ENCODE measurements at regions not wholly inside any gene's neighbourhood (a gene's known extent, or its start where the extent isn't known, plus 50 kb on each side); places are given as distances from the start of the nearest gene placed in this dataset.

- no CpG with 5 or more reads among the region's 2 CpGs for WGBS (ENCODE audit: insufficient coverage)
- Mint-ChIP-seq H3K27ac (no peak overlapping the region), H3K27me3 (no peaks in the 10 kb centered on the region), H3K4me1 (peaks cover 18% of the 10 kb centered on the region), H3K4me3 (no peak overlapping the region), H3K9me3 (ENCODE audit: insufficient read depth) (no peaks in the 10 kb centered on the region)
- Histone ChIP-seq H3K36me3 (replicated peaks in 1 of 2; ENCODE audit: control extremely low read depth in 1 of 2, control insufficient read depth in 1 of 2, extremely low read depth in 1 of 2, insufficient read depth in 2 of 2, low read length in 1 of 2) (no peaks in the 10 kb centered on the region), H4K20me1 (ENCODE audit: control insufficient read depth, insufficient read depth, low read length, poor library complexity, severe bottlenecking) (no peaks in the 10 kb centered on the region), H3K4me2 (replicated peaks; ENCODE audit: low read depth, low read length, poor library complexity, severe bottlenecking) (no peak overlapping the region), H3K27ac (ENCODE audit: low read length in 2 of 2) (no peak overlapping the region), H2AFZ (ENCODE audit: insufficient read depth, low read depth, low read length, poor library complexity, severe bottlenecking) (no peak overlapping the region), H3K4me3 (ENCODE audit: control extremely low read depth in 1 of 5, extremely low read depth in 1 of 5, insufficient read depth in 1 of 5, low read depth in 2 of 5, low read length in 4 of 5) (no peak overlapping the region), H3K9ac (ENCODE audit: low read length) (no peak overlapping the region), H3K4me1 (ENCODE audit: control insufficient read depth in 2 of 2, insufficient read depth in 2 of 2, low read length in 2 of 2) (peaks cover 12 to 14% of the 10 kb centered on the region in 2 donors), H3K27me3 (replicated peaks in 1 of 4; ENCODE audit: control extremely low read depth in 1 of 4, control insufficient read depth in 3 of 4, insufficient read depth in 4 of 4, low read length in 3 of 4) (no peaks in the 10 kb centered on the region), H3K79me2 (ENCODE audit: control insufficient read depth, insufficient read depth, low read length) (no peaks in the 10 kb centered on the region), H3K9me3 (ENCODE audit: control extremely low read depth in 1 of 3, control insufficient read depth in 2 of 3, insufficient read depth in 1 of 3, low read length in 2 of 3) (no peaks in the 10 kb centered on the region)
- no peak for ATAC-seq (ENCODE audit: low read depth)
- no peak for DNase-seq
- intact Hi-C loops (cut with micrococcal nuclease): no loop called here
- POLR2A ChIA-PET: no interaction called here
- TF ChIP-seq EZH2 (IDR thresholded peaks at IDR 0.05; ENCODE audit: borderline replicate concordance, insufficient read depth, low read depth, low read length, poor library complexity, severe bottlenecking) (no peak), CTCF (IDR thresholded peaks at IDR 0.05) (no peak)
- CTCF ChIA-PET: no interaction called here
Measured at GRCh38 chr2:17162713-17163112, 355.5 kb downstream of the RAD51AP2 start.

GRCh38 chr2:17160594-17160993 lies 357.6 kb downstream of the RAD51AP2 start:
- ATAC-seq (ENCODE audit: low read depth): peak; percentile 36
- WGBS (ENCODE audit: insufficient coverage): 71% methylated on average over 1 of the region's 1 CpG
- Mint-ChIP-seq H3K4me1 (no peaks in the 10 kb centered on the region), H3K27me3 (no peaks in the 10 kb centered on the region), H3K27ac (no peak overlapping the region), H3K9me3 (ENCODE audit: insufficient read depth) (no peaks in the 10 kb centered on the region), H3K4me3 (no peak overlapping the region)
- Histone ChIP-seq H3K4me3 (ENCODE audit: control extremely low read depth in 1 of 5, extremely low read depth in 1 of 5, insufficient read depth in 1 of 5, low read depth in 2 of 5, low read length in 4 of 5) (no peak overlapping the region), H4K20me1 (ENCODE audit: control insufficient read depth, insufficient read depth, low read length, poor library complexity, severe bottlenecking) (no peaks in the 10 kb centered on the region), H3K27ac (ENCODE audit: low read length in 2 of 2) (no peak overlapping the region), H3K4me2 (replicated peaks; ENCODE audit: low read depth, low read length, poor library complexity, severe bottlenecking) (peak overlapping the region; percentile 22), H3K4me1 (ENCODE audit: control insufficient read depth in 2 of 2, insufficient read depth in 2 of 2, low read length in 2 of 2) (peaks cover 12 to 14% of the 10 kb centered on the region in 2 donors), H3K36me3 (replicated peaks in 1 of 2; ENCODE audit: control extremely low read depth in 1 of 2, control insufficient read depth in 1 of 2, extremely low read depth in 1 of 2, insufficient read depth in 2 of 2, low read length in 1 of 2) (no peaks in the 10 kb centered on the region), H3K79me2 (ENCODE audit: control insufficient read depth, insufficient read depth, low read length) (no peaks in the 10 kb centered on the region), H3K9ac (ENCODE audit: low read length) (no peak overlapping the region), H2AFZ (ENCODE audit: insufficient read depth, low read depth, low read length, poor library complexity, severe bottlenecking) (no peak overlapping the region), H3K27me3 (replicated peaks in 1 of 4; ENCODE audit: control extremely low read depth in 1 of 4, control insufficient read depth in 3 of 4, insufficient read depth in 4 of 4, low read length in 3 of 4) (no peaks in the 10 kb centered on the region), H3K9me3 (ENCODE audit: control extremely low read depth in 1 of 3, control insufficient read depth in 2 of 3, insufficient read depth in 1 of 3, low read length in 2 of 3) (no peaks in the 10 kb centered on the region)
- CTCF ChIA-PET: interaction anchor here (1.0 to 1.9 kb wide), 2 partner anchors 11 to 36 kb away, joined by 3 to 8 read pairs; no protein-coding TSS in a partner anchor
- POLR2A ChIA-PET: no interaction called here
- no peak for DNase-seq
- TF ChIP-seq CTCF (IDR thresholded peaks at IDR 0.05) (no peak), EZH2 (IDR thresholded peaks at IDR 0.05; ENCODE audit: borderline replicate concordance, insufficient read depth, low read depth, low read length, poor library complexity, severe bottlenecking) (no peak)
- intact Hi-C loops (cut with micrococcal nuclease): no loop called here
